ENCODE measurements at regions not wholly inside any gene's neighbourhood (a gene's known extent, or its start where the extent isn't known, plus 50 kb on each side); places are given as distances from the start of the nearest gene placed in this dataset.
A peak's percentile ranks its signal among the peaks of the same experiment; 100 is the strongest.
"Not testable (repeated sequence)": the region's sequence is repeated elsewhere in the genome, so short reads cannot be mapped to it uniquely, and the experiment has no call there.

DNA sequence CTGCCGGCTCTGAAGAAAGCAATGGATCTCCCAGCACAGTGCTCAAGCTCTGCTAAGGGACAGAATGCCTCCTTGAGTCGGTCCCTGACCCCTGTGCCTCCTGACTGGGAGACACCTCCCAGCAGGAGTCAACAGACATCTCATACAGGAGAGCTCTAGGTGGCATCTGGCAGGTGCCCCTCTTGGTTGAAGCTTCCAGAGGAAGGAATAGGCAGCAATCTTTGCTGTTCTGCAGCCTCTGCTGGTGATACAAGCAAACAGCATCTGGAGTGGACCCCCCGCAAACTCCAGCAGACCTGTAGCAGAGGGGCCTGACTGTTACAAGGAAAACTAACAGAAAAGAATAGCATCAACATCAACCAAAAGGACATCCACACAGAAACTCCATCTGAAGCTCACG, 123.9 kb upstream of the GCFC2 start:
- not testable (repeated sequence) for DNase-seq (ENCODE audit: low read depth in 3 of 3, low spot score in 2 of 3)

DNA sequence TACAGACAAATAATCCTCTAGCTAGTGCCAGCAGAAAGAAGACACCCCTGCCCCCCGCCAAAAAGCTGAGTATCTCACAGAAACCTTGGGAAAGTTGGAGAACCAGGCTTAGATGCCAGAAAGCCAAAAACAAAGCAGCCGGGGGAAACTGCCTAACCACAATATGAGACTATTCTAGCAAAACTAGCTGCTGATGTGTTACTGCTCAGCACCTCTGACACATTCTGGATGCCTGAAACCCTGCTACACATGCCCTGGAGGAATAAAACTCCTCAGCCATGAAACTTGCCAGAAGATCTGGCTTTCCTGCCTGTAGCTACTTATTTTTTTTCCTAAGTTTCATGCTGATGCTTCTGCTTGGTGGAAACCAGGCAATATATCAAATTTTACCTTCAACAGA, 122.7 kb upstream of the GCFC2 start:
- DNase-seq (ENCODE audit: low read depth in 3 of 3, low spot score in 2 of 3): no peak

DNA sequence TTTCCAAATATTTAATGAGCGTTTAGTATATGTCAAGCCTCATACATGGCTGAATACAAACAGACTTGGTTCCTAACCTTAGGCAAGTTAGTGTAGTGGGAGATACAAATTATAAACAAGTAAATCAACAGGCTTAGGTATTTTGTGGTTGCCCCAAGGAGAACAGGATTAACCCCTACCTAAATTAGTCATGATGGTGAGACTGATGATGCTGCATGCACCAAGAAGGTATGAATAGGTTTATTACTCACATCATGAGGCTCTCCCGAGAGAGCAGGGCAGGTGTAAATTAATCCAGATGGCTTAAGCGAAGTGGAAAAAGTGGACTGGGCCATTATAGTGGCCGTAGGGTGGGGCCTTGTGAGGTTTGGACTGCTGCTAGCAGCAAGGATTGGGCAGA, 118.1 kb upstream of the GCFC2 start:
- DNase-seq (ENCODE audit: low read depth in 3 of 3, low spot score in 2 of 3): no peak

DNA sequence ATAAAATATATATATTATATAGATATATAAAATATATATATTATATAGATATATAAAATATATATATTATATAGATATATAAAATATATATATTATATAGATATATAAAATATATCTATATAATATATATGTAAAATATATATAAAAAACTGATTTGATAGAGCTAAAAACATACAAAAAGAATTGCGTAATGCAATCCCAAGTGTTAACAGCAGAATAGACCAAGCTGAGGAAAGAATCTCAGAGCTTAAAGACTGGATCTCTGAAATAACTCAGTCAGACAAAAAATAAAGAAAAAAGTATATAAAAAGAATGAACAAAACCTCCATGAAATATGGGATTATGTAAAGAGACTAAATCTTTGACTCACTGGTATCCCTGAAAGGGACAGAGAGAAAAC, 112.8 kb upstream of the GCFC2 start:
- not testable (repeated sequence) for DNase-seq (ENCODE audit: low read depth in 3 of 3, low spot score in 2 of 3)

DNA sequence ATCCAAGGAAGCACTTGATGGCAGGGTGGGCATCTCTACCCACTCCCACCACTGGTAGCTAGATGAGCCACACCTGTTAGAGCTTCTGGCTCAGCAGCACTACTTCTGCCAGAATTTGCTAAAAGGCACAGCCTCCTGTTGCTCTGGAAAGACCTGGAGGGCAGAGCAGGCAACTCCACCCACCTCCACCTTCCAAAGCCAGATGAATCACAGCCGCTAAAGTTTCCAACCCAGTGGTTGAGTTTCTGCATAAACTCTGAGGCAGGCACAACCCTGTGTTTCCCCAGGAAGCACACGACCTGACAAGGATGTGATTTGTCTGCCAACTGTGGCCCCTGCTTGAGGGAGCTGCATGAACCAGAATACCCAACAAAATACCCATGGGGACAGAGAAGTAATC, 111.6 kb upstream of the GCFC2 start:
- DNase-seq (ENCODE audit: low read depth in 3 of 3, low spot score in 2 of 3): no peak

DNA sequence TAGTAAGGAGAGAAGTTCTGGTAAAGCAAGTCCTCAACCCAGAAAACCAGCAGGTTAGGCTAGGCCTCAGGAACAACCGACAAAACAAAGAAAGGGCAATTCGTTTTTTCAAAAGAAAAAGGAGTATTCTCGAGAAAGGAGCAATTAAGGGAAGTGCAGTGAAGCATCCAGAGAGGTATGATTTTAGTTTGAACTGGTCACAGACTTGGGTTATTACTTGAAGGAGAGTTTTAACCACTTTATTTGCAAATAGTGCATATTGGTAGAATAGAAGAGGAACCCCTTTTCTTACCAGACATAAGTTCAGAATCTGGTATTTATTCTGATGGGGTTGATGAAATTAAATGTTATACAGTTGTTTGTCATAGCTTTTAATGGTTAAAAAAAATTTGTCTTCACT, 110.0 kb upstream of the GCFC2 start:
- DNase-seq (ENCODE audit: low read depth in 3 of 3, low spot score in 2 of 3): no peak

DNA sequence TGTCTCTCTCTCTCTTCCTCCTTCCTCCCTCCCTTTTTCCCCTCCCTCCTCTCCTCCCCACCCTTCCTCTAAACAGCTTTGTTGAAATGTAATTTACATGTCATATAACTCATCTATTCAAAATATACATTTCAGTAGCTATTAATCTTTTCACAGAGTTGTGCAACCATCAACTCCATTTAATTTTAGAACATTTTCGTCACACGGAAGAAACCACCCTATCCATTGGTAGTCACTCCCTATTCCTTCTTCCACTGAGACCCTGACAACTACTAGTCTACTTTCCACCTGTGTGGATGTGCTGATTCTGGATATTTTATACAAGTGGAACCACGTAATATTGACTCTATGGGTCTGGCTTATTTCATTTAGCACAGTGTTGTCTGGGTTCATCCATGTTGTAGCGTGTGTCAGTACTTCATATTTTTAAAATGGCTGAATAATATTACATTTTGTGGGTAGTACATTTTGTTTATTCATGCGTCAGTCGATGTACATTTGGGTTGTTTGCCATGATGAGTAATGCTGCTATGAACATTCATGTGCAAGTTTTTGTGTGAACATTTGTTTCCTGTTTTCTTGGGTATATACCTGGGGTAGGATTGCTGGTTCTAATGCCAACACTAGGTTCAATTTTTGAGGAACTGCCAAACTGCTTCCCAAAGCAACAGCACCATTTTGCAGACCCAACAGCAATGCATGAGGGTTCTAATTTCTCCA, 100.1 kb upstream of the GCFC2 start:
- DNase-seq (ENCODE audit: low read depth in 3 of 3, low spot score in 2 of 3): no peak

DNA sequence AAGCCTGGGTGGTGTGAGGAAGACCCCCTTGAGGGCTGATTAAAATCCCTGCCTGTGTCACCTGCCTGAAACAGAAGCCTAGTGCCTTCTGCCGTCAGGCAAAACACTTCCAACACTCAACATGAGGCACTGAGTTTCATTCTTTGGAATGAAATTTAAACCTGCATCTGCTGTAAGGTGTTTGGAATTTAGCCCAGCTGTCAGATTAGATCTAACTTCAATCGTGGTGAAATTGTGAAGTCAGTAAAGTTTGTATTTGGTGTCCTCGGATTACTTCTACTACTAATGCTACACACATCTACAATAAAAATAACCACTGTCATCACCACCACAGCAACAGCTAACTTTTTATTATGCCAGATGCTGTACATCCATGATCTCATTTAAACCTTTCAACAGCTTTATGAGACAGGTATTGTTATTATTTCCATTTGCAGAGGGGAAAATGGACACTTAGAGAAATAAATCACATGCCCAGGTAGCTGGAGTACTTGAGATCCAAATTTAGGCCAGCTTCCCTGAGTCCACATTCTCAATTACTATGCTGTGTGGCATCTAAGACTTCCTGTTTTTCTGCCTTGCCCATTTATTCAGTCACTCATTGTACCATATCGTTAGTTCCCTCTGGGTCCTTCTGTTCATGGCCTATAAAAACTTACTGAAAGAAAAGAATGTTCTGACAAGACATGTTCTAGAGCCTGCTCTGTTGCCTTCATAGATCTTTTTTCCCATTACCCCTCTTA, 98.2 kb upstream of the GCFC2 start:
- DNase-seq (ENCODE audit: low read depth in 3 of 3, low spot score in 2 of 3): no peak

DNA sequence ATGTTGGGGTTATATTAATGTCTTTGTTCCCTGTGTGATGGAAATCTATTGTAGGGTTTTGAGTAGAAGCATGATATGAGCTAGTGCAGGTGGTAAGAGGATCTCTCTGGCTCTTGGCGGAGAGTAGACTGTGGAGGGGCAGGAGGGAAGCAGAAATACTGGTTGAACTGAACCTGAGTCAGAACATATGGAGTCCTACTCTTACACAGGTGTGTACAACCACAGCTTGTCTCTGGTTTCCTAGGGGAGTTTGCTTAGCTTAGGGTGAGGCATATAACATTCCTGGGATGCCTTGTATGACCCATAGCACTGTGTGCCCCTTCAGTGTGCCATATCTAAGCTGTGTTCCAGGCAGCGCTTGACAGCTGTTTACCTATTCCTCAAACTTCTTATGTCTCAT, 97.3 kb upstream of the GCFC2 start:
- DNase-seq (ENCODE audit: low read depth in 3 of 3, low spot score in 2 of 3): no peak

DNA sequence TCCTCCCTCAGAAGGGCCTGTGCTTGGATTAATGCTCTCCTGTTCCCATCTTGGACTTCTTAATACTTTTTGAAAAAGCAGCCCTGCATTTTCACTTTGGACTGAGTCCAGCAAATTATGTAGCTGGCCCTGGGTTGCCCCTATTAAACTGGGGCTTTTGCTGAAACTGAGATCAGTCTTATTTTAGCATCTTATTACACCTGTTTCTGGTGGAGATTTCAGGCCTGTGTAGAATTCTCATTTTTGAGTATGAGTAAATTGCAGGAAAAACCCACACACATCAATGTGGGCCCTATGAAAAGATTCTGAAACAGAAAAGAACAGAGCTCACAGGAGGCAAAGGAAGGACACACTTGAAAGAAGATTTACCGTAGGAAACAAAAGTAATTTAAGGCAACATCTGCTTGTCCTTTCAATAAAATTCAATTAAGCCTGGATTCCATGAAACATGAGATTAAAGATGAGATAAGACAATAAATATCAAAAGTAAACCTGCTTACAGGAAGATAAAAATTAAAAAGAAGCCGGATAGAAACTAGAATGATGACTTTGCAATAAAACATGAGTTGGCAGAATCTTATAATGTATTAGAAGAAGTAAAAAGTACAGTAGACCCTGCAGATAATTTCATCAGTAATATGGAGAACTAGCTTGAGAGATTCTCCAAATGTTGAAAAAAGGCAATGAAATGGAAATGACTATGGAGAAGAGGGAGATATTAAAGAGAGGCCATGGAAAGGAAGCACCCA, 90.7 kb upstream of the GCFC2 start:
- no peak for DNase-seq (ENCODE audit: low read depth in 3 of 3, low spot score in 2 of 3)

DNA sequence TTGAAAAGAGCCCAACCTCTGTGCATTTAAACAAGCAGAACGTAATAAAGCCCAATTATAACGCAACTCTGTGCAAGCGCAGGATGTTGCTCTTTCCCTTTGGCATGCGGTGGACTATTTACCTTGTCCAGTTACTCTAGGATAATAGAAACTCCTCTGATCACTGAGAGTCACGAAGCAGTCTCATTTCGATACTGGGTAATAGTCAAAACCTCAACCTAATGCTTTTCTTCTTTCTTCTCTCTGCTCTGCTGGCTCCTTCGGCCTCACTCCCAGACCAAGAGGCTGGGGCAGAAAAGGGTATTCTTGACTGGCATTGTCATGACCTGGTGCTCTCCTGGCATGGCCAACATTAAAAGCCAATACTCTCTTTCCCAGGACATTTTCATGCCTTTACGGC, 89.7 kb upstream of the GCFC2 start:
- no peak for DNase-seq (ENCODE audit: low read depth in 3 of 3, low spot score in 2 of 3)

DNA sequence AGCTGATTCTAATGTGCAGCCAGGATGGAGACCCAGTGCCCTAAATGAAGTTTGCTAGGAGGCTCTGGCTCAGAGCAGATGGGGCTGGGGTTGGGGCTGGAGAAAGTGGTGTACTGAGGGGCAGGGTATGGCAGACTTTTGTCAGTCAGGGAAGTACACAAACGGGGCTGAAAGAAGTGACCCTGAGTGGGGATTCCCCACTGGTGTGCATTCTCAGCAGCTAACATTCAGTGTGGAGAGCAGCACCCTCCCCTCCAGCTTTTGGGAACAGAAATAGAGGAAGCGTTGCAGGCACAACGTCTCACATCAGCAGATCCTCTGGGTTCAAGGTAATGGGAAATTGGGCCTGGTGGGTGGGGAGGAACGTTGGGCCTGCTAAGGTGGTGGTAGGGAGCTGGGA, 89.1 kb upstream of the GCFC2 start:
- DNase-seq (ENCODE audit: low read depth in 3 of 3, low spot score in 2 of 3): no peak

DNA sequence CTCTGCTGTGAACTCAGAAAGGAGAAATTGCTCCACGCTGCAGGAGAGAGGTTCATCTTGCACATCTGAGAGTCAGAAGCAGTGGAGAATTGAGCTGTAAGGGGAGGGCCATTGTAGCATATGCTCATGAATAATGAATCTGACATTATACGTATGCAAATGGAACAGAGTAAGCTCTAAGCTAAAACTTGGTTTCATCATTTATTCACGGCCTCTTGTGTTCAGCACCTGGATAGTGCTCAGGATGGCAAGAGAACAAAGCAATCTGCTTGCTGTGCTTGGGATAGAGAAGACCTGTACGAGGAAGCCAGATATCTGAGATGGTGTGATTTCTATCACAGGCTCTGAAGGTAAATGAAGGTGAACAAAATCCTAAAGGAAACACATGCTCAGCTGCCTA, 87.9 kb upstream of the GCFC2 start:
- no peak for DNase-seq (ENCODE audit: low read depth in 3 of 3, low spot score in 2 of 3)

DNA sequence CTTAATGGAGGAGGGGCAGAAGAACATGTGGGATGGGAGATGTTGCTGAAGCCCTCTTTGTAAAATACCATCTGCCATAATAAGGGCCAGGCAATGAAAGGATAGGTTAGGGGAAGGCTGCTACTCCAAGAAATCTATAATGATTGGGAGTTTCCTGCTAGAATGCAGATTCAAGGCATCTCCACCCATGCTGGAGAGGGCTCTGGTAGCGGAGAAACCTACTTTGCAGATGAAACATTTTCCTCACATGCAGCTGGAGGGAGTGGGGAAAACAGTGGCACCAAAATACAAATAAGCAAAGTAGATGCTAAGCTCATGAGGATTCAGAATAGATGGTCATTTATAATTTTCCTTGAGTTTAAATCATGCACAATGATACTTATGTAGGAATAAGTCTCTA, 82.3 kb upstream of the GCFC2 start:
- DNase-seq (ENCODE audit: low read depth in 3 of 3, low spot score in 2 of 3): no peak

DNA sequence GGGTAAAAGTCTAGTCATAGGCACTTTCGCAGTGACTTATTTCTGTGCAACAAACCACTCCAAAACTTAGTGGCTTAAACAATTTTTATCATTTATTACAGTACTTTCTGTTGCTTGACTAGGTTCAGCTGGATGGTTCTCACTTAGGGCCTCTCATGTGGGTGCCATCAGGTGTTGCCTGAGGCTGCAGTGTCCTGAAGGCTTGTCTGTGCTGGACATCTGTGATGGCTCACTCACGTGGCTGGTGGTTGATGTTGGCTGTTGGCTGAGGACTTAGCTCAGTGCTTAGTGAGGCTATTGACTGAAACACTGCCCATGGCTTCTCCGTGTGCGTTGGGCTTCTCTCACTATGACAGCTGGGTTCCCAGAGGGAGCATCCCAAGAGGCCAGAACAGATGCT, 81.4 kb upstream of the GCFC2 start:
- no peak for DNase-seq (ENCODE audit: low read depth in 3 of 3, low spot score in 2 of 3)

DNA sequence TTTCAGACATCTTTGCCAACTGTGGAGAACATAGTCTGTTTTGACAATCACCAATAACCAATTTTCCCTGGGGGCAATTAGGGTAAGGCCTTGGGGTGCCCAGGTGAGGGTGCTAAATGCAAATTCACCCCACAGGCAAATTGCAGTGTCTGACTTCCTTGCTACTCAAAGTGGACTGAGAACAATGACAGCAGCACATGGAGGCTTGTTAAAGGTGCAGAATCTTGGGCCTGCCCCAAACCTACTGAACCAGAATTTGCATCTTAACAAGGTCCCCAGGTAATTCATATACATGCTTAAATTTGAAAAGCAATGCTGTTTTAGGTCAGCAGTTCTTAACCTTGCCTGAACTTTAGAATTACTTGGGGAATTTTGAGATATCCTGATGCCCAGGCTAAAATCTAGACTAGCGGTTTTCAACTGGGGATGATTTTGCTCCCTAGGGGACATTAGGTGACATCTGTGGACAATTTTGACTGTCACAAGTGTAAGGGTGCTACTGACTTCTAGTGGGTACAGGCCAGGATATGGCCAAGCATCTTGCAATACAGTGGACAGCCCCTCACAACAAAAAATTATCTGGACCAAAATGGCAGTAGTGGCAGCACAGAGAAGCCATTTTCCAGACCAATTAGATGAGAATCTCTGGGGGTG, 80.2 kb upstream of the GCFC2 start:
- no peak for DNase-seq (ENCODE audit: low read depth in 3 of 3, low spot score in 2 of 3)

DNA sequence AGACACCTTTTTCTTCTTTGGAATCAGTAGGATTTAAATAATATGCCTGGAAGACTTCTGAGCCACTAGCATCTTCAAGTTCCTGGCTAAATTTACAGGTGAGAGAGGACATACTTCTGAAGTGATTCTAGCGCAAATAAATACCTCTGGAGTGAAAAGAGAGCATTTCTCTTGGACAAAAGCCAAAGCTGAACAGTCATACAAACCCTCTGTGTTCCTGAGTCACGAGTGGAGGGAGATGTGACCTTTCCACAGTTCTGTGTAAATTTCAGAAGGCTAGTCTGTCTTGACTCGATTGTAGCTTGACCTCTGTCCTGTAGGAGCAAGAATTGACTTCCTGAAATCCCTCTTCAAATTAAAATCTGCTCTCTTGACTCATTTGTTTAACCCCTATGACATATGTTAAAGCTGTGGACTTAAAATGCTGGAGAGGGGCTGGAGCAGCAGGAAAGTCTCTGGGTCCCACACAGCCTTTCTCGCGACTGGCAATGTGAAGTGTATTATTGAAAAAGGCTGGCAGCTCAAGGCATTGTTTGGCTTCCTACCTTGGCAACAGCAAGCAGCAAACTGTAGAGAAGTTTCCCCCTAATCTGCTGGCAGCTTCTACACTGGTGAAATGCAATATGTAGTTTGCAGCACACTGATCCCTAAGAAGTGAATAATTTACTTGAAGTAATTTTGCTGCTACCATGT, 79.6 kb upstream of the GCFC2 start:
- no peak for DNase-seq (ENCODE audit: low read depth in 3 of 3, low spot score in 2 of 3)

DNA sequence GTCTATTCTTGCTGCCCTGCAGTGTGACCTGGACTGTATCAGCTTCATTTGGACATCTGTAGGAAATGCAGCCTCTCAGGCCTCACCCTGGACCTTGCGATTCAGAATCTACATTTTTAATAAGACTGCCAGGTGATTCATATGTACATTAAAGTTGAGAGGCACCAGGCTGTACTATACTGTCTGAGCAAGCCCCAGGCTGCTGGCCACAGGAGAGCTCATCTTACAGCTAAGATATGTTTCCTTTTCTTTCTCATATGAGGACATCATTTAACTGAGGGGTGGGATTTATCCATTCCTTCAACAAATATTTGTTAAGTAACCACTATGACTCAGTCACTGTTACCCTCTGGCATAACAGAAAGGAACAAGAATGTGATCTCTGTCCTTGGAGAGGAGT, 78.2 kb upstream of the GCFC2 start:
- DNase-seq (ENCODE audit: low read depth in 3 of 3, low spot score in 2 of 3): no peak

DNA sequence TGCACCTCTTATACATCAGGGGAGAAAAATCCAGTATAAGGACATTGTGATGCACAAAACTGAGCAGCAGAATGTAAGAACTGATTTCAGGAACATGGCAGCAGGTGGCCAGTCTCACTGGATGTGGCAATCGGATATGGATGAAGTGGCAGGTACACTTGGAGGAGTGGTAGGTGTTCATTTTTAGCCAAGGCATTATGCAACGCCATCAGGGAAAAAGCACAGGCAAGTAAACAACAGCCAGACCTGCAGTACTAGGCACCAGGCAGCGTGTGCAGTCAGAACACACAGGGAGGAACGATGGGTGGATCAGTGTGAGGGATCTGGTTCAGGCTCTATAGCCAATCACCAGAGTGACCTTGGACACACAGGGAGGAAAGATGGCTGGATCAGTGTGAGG, 77.4 kb upstream of the GCFC2 start:
- DNase-seq (ENCODE audit: low read depth in 3 of 3, low spot score in 2 of 3): no peak

DNA sequence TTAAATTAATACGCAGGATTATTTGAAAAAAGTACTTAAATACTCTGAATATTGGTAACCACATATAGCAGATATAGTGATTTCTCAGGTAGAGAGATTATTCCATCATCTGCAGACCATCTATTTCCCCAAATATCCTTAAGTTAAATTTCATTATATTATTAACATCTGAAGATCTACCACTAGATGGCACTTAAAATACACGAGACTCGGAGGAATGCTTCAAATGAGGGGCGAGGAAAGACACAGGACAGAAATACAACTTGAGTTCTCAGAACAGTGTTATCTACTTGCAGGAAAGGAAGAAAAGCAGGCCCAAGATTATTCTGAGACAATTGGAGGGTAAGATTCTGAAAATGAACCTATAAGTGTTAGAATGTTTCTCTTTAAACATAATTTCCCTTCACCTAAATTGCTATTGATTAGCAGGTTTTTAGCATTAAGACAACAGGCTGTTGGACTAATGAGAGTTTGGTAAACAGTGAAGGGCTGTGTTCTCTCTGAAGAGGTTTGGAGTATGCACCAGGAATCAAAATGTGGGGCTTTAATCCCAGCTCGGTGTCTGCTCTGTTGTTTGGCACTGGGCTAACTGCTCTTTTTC, 76.9 kb upstream of the GCFC2 start:
- DNase-seq (ENCODE audit: low read depth in 3 of 3, low spot score in 2 of 3): peak; percentile 18 to 23 (median 19)

All from right renal cortex interstitium (tissue), 3 donors.